ENCODE measurements at regions not wholly inside any gene's neighbourhood (a gene's known extent, or its start where the extent isn't known, plus 50 kb on each side); places are given as distances from the start of the nearest gene placed in this dataset.

- Histone ChIP-seq H4K20me1 (ENCODE audit: insufficient read depth, low read length) (peaks cover 3% of the 10 kb centered on the region), H3K9me3 (ENCODE audit: insufficient read depth, low read length, severe bottlenecking) (no peaks in the 10 kb centered on the region), H3K4me2 (ENCODE audit: insufficient read depth, low read length) (no peak overlapping the region), H3K4me1 (ENCODE audit: insufficient read depth, low read length) (no peaks in the 10 kb centered on the region), H3K27me3 (ENCODE audit: insufficient read depth, low read length, poor library complexity) (peaks cover 4% of the 10 kb centered on the region), H3K9ac (ENCODE audit: low read depth, low read length) (no peak overlapping the region), H3K27ac (ENCODE audit: low read length) (no peak overlapping the region), H3K36me3 (ENCODE audit: insufficient read depth, low read length) (no peaks in the 10 kb centered on the region), H2AFZ (ENCODE audit: low read depth, low read length) (no peak overlapping the region), H3K4me3 (ENCODE audit: low read depth in 1 of 2, low read length in 2 of 2) (no peak overlapping the region), H3K79me2 (ENCODE audit: insufficient read depth, low read length) (no peaks in the 10 kb centered on the region)
- ATAC-seq (ENCODE audit: insufficient read depth, low read depth) (no peak), DNase-seq (no peak)
- no peak for TF ChIP-seq EZH2 (IDR thresholded peaks at IDR 0.05; ENCODE audit: borderline replicate concordance, low read depth, low read length, severe bottlenecking)
- no peak for TF ChIP-seq CTCF (IDR thresholded peaks at IDR 0.05; ENCODE audit: borderline replicate concordance, extremely low read depth, low read length, poor library complexity, severe bottlenecking)
Measured at GRCh38 chr17:79218825-79219200, 144.2 kb downstream of the ENGASE start.

GRCh38 chr17:79218175-79218824 is 143.7 kb downstream of the ENGASE start:
- H4K20me1 ChIP-seq (ENCODE audit: insufficient read depth, low read length) = peaks cover 3% of the 10 kb centered on the region
- TF ChIP-seq CTCF (IDR thresholded peaks at IDR 0.05; ENCODE audit: borderline replicate concordance, extremely low read depth, low read length, poor library complexity, severe bottlenecking) = no peak
- TF ChIP-seq EZH2 (IDR thresholded peaks at IDR 0.05; ENCODE audit: borderline replicate concordance, low read depth, low read length, severe bottlenecking) = no peak
- DNase-seq (no peak), ATAC-seq (ENCODE audit: insufficient read depth, low read depth) (no peak)
- no peak overlapping the region for H3K27ac ChIP-seq (ENCODE audit: low read length)
- no peaks in the 10 kb centered on the region for H3K4me1 ChIP-seq (ENCODE audit: insufficient read depth, low read length)
- H3K9me3 ChIP-seq (ENCODE audit: insufficient read depth, low read length, severe bottlenecking) = no peaks in the 10 kb centered on the region
- peaks cover 4% of the 10 kb centered on the region for H3K27me3 ChIP-seq (ENCODE audit: insufficient read depth, low read length, poor library complexity)
- H3K4me2 ChIP-seq (ENCODE audit: insufficient read depth, low read length) = no peak overlapping the region
- no peaks in the 10 kb centered on the region for H3K36me3 ChIP-seq (ENCODE audit: insufficient read depth, low read length)
- H3K79me2 ChIP-seq (ENCODE audit: insufficient read depth, low read length) = no peaks in the 10 kb centered on the region
- no peak overlapping the region for H2AFZ ChIP-seq (ENCODE audit: low read depth, low read length)
- no peak overlapping the region for H3K9ac ChIP-seq (ENCODE audit: low read depth, low read length)
- no peak overlapping the region for H3K4me3 ChIP-seq (ENCODE audit: low read depth in 1 of 2, low read length in 2 of 2)

- Histone ChIP-seq H3K27ac (ENCODE audit: low read length) (no peak overlapping the region), H3K9ac (ENCODE audit: low read depth, low read length) (no peak overlapping the region), H3K4me3 (ENCODE audit: low read depth in 1 of 2, low read length in 2 of 2) (no peak overlapping the region), H3K27me3 (ENCODE audit: insufficient read depth, low read length, poor library complexity) (peaks cover 4% of the 10 kb centered on the region), H3K9me3 (ENCODE audit: insufficient read depth, low read length, severe bottlenecking) (no peaks in the 10 kb centered on the region), H4K20me1 (ENCODE audit: insufficient read depth, low read length) (peaks cover 2% of the 10 kb centered on the region), H3K36me3 (ENCODE audit: insufficient read depth, low read length) (no peaks in the 10 kb centered on the region), H3K79me2 (ENCODE audit: insufficient read depth, low read length) (no peaks in the 10 kb centered on the region), H2AFZ (ENCODE audit: low read depth, low read length) (no peak overlapping the region), H3K4me2 (ENCODE audit: insufficient read depth, low read length) (no peak overlapping the region), H3K4me1 (ENCODE audit: insufficient read depth, low read length) (no peaks in the 10 kb centered on the region)
- no peak for DNase-seq
- ATAC-seq (ENCODE audit: insufficient read depth, low read depth) = no peak
- TF ChIP-seq CTCF (IDR thresholded peaks at IDR 0.05; ENCODE audit: borderline replicate concordance, extremely low read depth, low read length, poor library complexity, severe bottlenecking) = no peak
- no peak for TF ChIP-seq EZH2 (IDR thresholded peaks at IDR 0.05; ENCODE audit: borderline replicate concordance, low read depth, low read length, severe bottlenecking)
Measured at GRCh38 chr17:79217473-79218135, 143.0 kb downstream of the ENGASE start.

Measured in DND-41 (cell line).